NCI-H526 (cell line): ENCODE measurements at regions not wholly inside any gene's neighbourhood (a gene's known extent, or its start where the extent isn't known, plus 50 kb on each side); places are given as distances from the start of the nearest gene placed in this dataset.

Experiments
- DNase-seq, 2 experiments: peaks; one replicate each; lab custom pipeline; 2025; lab: John Stamatoyannopoulos, UW

DNA sequence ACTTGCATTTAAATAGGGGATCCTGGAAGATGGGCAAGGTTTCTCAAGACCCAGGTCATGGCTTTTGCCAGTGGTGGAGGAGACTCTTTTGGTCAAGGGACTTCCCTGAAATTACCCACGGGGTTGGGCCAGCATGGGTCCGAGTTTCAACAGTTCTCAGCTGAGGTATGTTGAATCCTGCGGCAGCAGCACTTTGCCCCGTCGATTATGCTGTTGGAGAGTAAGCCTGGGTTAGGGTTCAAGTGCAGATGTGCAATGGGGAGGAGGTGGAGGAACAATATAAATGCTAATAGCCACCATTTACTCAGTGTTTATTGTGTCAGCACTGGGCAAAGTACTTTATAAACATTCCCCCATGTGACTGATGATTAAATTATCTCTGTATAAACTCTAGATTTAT, 96.0 kb upstream of the GATA6 start:
- no peak for DNase-seq

DNA sequence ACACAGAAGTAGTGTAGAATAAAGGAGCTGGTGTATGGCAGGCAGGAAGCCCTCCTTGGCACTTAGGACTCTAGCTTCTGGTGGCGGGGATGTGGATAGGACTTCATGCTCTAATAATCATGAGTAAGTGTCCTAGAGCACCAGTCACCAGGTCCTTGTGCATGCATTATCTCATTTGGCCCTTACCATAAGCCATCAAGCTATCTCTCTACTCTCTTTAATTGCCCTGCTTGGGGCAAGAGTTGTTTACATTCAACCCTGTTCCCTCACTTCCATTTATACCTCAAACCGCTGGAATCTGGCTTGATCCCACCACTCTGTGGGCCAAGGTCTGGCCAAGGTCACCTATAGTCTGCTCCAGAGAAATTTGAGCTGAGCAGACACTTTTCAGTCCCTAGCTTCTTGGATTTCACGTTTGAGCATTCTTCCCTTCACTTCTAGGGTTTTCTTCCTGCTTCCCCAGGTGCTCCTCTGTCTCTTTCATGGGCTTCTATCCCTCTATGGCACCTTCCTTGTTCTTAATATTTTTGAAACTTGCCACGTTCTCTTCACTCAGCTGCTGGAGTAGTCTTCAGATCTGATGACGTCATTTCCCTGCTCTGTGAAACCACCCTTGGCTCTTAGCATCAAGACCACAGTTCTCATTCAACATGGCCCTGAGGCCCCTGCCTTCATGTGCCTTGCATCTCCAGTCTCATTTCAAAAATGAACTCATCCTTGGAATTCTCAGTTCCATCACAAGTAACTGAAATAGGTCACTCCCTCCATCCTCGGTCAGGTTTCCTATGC, 94.9 kb upstream of the GATA6 start:
- DNase-seq = no peak

DNA sequence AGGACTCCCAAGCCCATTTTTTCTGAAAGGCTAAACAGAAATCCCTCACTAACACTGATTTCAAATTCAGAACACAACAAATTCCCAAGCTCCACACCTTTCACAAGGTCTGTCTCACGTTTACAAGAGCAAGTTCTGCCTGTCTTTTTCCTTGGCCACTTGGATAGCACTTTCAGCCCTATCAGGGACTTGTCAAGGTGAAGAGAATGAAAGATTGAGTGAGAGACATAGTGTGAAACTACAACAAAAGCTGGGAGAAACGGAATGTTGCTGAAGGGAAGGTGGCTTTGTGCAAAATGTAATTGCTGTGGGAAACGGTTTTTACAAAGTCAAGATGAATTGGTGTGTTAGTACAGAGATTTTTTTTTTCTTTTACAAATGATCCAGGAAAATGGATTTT, 89.4 kb upstream of the GATA6 start:
- no peak for DNase-seq

DNA sequence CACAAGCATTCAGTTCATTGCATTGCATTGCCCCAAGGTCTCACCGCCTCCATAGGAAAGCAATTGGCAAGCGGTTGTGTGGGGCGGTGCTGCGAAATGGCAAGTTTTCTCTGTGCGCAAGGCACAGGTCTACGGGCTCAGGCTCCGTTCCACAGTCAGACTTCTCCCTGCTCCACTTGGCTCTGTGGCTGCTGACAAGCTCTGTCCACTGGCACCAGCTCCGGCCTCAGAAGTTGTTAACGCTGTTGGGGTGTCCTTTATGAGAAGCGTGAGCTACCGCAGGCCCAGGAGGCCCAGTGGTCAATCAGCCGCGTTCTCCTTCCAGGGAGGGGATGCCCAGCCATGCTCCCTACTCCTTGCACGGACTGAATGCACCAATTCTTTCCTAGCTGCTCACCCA, 87.0 kb upstream of the GATA6 start:
- no peak for DNase-seq

DNA sequence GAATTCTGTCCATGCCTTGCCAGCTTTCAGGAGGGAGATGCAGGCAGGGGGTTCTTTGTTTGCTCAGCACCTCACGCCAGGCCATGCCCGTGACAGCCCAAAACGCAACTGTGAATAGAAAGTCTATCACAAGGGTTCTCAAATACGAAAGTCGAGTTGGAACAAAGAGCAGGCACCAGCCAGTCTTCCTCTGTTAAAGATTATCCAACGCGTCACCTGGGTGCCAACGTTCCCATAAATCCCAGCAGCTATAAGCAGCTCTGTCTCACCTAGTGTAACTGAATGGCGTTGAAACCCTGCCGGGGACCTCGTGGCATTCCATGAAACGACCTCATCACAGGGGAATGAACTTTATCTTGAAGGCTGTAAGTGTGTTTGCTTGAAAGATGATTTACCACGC, 84.8 kb upstream of the GATA6 start:
- no peak for DNase-seq

DNA sequence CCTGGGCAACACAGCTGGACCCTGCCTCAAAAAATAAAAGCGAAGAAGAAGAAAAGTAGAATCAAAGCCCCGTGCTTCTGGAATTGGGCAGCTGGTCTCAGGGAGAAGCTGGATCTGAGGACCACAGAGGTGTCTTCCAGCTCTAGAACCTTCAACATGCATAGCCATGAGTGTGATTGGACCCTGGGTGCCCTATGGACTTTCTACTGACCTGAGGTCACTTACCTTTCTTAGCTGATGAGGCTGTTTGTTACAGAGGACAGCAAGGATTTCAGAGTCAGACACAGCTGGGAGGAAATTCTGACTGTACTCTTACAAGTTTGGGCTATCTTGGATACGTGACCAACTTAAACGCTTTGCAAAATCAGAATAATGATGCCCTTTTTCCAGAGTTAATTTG, 82.4 kb upstream of the GATA6 start:
- DNase-seq = no peak

DNA sequence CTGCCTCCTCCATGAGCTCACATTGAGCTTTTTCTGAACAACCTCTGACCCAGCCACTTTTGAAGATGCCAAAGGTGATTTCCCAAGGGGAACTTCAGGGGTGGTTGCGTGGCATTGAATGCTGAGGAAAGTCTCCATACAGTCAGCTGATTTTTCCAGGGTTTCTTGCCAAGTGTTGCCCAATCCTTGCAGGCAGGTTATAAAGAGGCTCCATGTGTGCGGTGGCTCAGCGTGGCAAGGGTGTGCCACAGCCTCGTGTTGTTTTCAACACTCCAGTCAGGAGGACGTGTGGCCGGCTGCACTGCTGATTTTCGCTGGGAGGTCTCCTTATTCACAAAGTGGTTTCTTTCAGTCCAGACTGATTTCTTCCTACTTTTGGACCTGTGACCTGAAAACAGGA, 81.4 kb upstream of the GATA6 start:
- DNase-seq = no peak

DNA sequence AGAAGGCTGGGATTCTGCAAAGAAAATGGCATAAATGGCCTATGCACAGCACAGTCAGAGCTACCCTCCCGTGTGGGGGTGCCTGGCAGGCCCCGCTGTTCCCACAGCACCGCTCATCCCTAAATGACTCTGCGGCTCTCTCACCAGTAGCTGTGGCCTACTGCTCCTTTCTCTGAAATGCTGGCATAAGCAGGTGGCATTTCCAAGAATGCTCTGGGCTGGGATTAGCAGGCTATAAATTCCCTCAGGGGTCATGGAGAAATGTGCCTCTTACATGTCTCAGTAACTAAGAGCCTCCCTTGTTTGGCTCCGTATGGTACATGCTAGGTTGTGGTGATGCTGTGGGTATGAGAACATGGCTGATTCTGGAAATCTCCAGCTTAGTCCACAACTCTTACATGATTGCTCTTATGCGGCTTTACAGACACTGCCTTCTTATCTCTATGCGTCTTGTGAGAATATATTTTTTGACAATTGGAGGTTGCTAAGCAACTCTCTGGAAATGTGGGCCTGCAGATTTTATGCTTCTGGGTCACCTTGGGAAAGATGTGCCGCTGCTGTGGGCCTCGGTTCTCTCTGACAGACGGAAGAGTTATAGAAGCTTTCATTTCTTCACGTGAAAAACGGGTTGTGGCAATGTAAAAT, 80.3 kb upstream of the GATA6 start:
- DNase-seq = no peak

DNA sequence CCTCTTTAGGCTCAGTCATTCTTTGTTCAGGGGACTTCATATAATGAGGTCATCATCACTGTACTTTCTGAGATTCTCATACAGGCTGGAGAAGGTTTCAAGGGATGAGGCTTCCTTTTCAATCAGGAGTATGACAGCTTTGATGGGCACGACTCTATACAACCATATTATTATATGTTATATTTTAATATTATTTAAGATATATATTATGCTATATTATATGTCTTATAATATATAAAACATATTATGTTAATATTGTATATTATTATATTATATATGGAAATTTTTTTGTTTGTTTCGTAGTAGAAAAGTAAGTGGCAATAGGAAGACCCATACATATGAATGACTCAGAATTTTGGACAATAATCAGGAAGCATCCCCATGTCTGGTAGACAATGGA, 78.0 kb upstream of the GATA6 start:
- DNase-seq = no peak

DNA sequence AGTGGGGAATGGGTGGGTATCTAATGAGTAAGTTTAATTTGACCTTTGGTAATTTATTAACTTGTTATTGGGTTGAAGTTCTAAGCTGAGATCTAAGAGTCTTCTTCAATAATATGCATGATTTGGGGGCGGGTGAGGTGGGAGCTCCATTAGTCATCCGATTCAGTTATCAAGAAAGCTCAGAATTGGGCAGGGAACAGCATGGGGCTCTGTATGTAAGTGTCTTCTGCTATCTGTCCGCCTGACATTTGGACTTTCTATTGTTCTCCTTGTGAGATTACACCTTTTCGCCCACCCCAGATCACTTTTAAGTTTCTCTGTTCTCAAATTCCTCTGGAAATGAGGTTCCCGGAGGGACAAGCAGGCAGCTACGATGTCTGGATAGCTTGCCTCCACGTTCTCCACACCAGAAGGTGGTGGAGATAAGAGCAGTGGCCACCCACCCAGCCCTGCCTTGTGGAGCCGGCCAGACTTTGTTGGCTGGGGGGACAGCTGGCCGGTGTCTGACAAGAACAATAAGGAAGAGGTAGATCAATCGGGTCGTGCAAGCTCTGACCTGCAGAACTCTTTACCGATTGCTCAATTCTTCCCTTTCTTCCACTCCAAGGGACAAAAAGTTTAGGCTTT, 75.5 kb upstream of the GATA6 start:
- no peak for DNase-seq

DNA sequence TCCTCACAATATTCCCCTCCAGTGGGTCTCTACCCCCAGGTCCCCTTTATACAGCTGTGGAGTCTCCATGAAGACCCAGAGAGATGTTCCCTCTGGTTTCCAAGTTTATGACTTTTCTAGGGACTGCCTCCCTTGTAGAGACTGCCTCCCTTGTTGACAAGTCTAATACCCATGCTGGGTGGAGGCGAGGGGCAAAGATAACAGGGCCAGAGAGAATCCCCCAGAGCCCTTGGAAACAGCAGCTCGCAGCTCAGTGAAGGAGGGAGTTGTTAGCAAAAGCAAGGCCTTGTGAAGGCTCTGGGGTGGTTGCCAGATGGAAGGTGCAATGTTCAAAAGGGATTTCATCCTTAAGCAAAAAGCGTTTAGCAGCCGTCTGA, 75.0 kb upstream of the GATA6 start:
- DNase-seq = no peak

DNA sequence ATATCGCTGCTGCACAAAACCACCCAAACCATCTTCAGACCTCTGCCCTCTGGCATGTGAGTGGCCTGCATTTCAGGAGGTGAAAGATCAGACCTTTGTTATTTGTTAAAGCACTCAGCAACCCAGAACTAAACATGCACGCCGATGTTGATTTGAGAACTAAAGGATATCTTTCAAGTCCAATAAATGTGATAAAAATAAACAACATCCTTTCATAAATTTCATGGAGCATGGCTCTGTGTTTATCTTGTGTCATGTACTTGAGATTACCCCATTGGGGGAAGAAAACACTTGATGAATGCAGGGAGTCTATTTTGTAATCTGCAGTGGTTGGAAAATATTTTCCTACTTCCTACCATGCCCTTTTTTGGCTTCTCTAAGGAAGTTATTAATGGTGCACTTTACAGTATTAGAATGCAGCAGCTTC, 70.8 kb upstream of the GATA6 start:
- DNase-seq = no peak

DNA sequence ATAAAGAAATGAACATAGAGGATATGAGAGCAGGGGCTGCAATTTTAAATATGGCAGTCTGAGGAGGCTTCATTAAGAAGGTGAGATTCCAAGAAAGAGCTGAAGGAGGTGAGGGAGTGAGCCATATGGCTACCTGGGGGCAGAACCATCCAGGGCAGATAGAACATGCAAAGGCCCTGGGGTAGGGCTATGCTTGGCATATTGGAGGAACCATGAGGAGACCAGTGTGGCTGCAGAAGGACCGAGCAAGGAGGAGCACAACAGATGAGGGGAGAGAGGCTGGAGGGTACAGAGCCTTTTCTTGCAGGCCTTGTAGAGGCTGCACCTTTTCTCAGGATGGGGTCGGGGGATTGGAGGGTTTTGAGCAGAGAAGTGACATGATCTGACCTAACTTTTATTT, 69.5 kb upstream of the GATA6 start:
- no peak for DNase-seq

DNA sequence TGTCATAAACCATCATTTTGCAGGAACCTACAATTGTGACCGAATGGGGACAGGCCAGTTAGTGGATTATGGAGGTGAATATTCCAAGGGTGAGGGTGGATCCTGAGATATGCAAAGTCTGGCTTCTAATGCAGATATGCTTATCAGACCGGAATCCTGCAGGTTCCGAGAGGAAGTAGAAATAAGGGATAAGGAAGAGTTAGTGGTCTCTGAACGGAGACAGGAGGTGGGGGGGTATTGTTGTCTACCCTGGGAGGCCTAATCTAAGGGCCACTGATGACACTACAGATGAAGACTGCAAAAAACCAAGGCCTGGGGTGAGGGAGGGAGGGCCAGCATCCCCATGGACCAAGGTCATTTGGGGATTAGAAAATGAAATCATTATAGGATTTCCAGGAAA, 67.7 kb upstream of the GATA6 start:
- DNase-seq = no peak

DNA sequence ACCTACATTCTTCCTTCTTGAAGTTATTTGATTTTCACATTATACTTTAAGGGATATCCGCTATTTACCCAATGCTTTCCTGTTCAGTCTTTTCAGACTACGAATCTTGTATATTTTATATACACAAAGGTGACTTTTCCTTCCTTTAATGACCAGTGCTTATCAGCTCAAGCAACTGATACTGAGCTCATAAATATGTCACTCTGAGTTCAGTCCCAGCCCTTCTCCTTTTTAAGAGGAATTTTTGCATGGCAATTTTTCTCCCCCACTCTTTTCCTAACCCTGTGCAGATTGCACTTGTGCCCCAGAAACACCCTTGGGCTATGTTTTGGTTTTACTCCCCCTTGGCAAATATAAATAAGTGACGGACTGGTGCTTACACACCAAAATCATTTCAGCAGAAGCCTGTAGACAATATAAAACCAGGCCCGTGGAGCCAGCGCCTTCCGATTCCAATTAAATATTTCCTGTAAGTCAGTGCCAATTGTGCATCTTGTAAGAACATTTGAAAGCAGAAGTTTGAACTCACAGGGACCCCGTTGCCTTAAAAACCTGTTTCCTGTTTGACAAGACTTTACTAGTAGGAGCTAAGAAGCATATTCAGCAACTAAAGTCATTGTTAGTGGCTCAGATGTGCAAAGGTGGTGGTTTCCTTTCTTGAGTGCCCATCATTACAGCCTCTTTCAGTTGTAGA, 66.3 kb upstream of the GATA6 start:
- no peak for DNase-seq

DNA sequence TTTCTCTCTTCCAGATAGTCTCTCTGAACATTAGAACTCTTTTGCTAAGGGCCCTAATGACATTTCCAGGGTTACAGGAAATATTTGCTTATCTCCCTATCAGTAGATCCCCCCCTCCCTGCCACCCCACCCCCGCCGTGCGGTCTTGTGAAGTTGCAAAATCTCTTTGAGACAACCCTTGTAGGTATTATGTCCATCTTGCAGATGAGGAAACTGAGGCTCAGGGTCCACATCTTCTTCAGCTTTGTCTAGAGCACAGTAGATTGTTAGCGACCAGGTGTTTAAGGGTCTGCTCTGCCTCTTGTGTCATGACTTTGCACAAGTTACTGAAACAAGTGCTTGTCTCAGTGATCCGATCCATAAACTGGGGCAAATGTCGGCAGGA, 65.8 kb upstream of the GATA6 start:
- DNase-seq = no peak

DNA sequence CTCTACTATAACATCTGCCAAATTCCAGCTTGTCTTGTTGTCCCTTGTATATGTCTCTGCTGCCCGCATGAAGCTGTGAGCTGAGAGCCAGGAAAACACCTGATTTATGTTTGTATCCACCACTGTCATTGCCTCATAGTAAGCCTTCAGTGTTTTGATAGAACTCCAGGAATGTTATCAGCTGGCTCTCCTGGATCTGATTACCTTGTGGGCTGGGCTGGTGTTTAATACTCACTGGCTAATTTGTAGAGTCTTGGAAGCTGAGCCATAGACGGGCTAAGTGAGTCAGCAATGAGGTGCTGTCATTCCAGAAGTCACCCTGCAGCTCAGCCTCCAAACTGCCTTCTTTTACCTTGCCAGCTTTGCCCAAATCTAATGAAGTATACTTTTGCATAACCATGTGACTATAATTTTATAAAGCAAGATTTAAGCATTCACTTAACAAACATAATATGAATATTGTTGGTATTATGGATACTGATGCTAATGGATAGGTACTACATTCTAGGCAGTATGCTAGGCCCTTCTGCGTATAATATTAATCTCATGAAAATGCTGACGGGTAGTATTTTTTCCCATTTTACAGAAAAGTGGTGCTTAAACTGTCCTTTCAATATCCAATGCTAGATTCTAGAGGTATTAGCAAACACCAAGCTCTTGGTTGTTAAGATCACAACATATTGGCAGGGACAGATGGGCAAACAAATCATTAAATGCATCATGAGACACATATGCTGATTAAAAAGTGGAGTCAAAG, 62.7 kb upstream of the GATA6 start:
- no peak for DNase-seq

DNA sequence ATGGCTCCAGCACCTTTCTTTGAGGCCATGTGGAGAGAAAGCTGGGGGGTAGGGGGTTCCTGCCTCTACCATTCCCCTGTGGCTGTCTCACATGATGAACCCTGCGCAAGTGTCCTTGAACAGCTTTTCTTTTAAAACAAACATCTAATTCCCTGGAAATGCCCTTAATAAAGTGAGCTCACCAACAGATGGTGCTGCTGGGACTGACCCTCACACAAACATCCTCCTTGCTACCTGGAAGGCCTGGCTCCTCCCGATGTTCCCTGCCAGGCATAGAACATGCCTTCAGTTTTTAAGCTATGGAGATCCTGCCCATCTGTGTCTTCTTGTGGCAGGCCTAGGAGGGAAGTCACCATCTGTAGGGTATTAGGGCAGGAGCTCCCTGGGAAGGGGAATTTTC, 60.7 kb upstream of the GATA6 start:
- DNase-seq = peak in 1 of 2 experiments; percentile 5

DNA sequence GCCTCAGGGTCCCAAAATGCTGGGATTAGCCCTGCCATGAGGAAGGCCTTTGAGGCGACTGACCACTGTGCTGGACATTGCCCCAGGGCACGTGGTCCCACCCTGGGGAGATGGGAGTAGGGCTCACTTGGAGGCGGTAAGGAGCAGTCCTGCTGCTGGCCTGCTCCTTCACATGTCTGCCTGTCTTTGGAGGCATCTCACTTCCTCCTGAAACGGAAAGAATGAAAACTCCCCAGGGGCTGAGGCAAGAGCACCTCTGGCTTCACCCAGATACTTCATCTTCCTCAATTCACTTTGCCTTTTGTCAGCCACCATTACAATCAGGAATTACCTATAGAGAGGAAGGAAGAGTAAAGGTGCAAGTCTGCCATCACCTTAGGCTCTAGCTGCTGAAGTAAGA, 59.9 kb upstream of the GATA6 start:
- DNase-seq = no peak

DNA sequence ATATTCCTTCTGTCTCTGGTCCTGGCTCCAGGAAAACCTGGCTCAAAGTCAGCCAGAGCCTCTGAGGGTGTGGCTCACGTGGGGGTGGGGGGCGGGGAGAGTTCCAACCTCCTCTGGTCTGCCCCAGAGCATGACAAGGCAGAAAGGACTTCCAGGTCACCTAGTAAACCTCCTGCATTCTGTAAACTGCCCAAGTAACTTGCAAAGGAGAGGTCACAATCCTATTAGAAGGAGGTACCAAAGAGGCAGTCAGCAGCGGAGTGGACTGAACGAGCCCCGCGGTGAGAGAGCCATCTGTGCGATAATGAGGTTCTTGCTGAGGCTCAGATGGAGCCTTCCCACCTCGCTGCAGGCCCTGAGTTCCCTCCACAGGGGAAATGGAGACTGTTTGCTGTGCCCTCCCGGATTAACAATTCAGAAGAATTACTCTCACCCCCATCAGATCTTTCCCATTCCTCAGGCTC, 58.9 kb upstream of the GATA6 start:
- no peak for DNase-seq

DNA sequence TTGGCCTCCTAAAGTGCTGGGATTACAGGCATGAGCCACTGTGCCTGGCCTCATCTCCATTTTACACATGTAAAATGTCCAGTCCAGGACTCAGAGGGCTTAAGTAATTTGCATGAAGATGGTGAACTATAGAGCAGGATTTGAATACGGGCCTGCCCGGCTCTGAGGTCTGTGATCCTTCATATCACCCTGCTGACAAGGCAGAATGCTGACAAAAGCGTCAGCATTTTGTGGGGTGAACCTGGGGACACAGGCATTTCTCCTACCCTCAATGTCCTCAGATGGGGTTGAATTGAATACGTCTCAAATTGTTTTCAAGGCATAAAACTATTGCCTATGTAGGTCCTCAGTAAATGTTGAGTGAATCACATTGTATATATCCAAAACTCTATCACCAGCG, 57.2 kb upstream of the GATA6 start:
- peak; percentile 42 to 60 for DNase-seq
